SJCRH30 (cell line): ENCODE measurements at regions not wholly inside any gene's neighbourhood (a gene's known extent, or its start where the extent isn't known, plus 50 kb on each side); places are given as distances from the start of the nearest gene placed in this dataset.
"Not testable (repeated sequence)": the region's sequence is repeated elsewhere in the genome, so short reads cannot be mapped to it uniquely, and the experiment has no call there.

Source experiments
- DNase-seq, 2 experiments: peaks; one replicate each; pipeline ENCODE4 v3.0.0-alpha.2; 2015 to 2020
- H3K27ac ChIP-seq: fragments of 250-450 bp; sonication (Bioruptor Pico); 2 replicates; pipeline ENCODE4 v1.5.1; 2020; ENCODE audit warnings: mild to moderate bottlenecking, moderate library complexity
- H3K27me3 ChIP-seq: fragments of 250-450 bp; sonication (Bioruptor Pico); 2 replicates; pipeline ENCODE4 v1.5.1; 2020; ENCODE audit warnings: mild to moderate bottlenecking, moderate library complexity
- H3K36me3 ChIP-seq: fragments of 250-450 bp; sonication (Bioruptor Pico); 2 replicates; pipeline ENCODE4 v1.5.1; 2020; ENCODE audit warnings: mild to moderate bottlenecking, moderate library complexity
- H3K4me1 ChIP-seq: fragments of 250-450 bp; sonication (Bioruptor Pico); 2 replicates; pipeline ENCODE4 v1.5.1; 2020; ENCODE audit warnings: mild to moderate bottlenecking, moderate library complexity
- H3K4me3 ChIP-seq: fragments of 250-450 bp; sonication (Bioruptor Pico); 2 replicates; pipeline ENCODE4 v1.5.1; 2020; ENCODE audit warnings: mild to moderate bottlenecking, moderate library complexity
- H3K9me3 ChIP-seq: fragments of 250-450 bp; sonication (Bioruptor Pico); replicated peaks from 2 replicates; pipeline ENCODE4 v1.5.1; 2020; ENCODE audit warnings: mild to moderate bottlenecking, moderate library complexity

DNA sequence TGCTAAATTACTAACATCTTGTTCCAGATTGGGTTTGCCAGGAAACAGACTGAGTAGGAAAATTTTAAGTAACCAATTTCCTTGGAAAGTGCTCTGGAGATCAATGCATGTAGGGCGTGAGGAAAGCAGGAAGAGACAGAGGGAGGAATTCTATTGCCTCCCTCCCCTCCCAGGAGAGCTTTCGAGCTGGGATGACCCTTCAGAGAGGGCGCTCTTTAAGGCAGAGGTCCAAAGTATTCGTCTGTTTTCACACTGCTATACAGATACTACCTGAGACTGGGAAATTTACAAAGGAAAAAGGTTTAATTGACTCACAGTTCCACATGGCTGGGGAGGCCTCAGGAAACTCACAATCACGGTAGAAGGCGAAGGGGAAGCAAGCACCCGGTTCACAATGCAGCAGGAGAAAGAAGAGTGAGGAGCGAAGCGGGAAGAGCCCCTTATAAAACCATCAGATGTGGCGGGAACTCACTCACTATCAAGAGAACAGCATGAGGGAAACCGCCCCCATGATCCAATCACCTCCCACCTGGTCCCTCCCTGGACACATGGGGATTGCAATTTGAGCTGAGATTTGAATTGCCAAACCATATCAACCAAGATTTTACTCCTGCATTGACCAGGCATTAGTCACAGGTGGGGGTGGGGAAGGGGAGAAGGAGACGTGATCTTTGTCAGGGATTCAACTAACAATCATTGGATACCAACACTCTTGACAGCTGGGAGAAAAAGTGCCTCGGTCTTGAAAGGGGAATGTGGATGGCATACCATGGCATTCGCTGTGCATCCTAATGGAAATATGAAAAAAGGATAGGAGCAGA, 63.8 kb downstream of the SLITRK2 start:
- no peak for DNase-seq
- H3K27ac ChIP-seq, result no peak overlapping the region
- H3K36me3 ChIP-seq, result no peaks in the 10 kb centered on the region
- no peaks in the 10 kb centered on the region for H3K4me1 ChIP-seq
- H3K4me3 ChIP-seq, result no peak overlapping the region
- no peaks in the 10 kb centered on the region for H3K9me3 ChIP-seq
- H3K27me3 ChIP-seq, result no peaks in the 10 kb centered on the region

DNA sequence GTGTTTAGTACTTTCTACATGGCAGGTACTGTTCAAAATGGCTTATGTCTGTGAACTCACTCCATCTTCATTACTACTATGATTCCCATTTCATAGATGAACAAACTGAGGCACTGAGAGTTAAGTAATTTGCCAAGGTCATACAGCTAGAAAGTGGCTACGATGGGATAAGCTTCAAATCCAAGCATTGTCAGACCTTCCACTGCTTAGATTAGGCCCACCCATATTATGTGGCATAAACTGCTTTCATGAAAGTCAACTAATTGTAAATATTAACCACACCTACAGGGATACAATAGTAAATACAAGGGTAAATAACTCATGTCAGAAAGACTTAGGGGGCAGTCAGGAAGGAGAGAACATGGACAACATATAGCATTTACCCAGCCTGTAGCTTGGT, 68.8 kb downstream of the SLITRK2 start:
- H3K9me3 ChIP-seq, result no peaks in the 10 kb centered on the region
- H3K4me3 ChIP-seq, result no peak overlapping the region
- no peaks in the 10 kb centered on the region for H3K27me3 ChIP-seq
- H3K36me3 ChIP-seq, result no peaks in the 10 kb centered on the region
- H3K27ac ChIP-seq, result no peak overlapping the region
- no peaks in the 10 kb centered on the region for H3K4me1 ChIP-seq
- DNase-seq, result no peak

DNA sequence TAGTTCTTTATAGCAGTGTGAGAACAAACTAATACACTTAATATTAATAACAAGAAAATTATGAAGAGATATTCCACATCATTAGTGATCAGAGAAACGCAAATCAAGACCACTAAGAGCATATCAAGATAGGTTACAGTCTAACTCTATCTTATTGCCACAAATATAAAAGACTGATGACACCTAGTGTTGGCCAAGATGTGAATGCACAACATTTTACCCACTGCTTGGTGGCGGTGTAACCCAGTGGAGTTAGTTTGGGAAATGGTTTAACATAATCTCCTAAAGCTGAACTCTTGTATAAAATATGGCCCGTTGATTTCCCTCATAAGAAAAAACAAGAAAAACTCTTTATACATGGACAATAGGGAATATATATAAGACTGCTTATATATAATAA, 92.4 kb downstream of the SLITRK2 start:
- H3K36me3 ChIP-seq, result no peaks in the 10 kb centered on the region
- H3K4me3 ChIP-seq, result no peak overlapping the region
- no peak overlapping the region for H3K27ac ChIP-seq
- no peaks in the 10 kb centered on the region for H3K4me1 ChIP-seq
- no peaks in the 10 kb centered on the region for H3K27me3 ChIP-seq
- DNase-seq, result no peak
- H3K9me3 ChIP-seq, result no peaks in the 10 kb centered on the region

DNA sequence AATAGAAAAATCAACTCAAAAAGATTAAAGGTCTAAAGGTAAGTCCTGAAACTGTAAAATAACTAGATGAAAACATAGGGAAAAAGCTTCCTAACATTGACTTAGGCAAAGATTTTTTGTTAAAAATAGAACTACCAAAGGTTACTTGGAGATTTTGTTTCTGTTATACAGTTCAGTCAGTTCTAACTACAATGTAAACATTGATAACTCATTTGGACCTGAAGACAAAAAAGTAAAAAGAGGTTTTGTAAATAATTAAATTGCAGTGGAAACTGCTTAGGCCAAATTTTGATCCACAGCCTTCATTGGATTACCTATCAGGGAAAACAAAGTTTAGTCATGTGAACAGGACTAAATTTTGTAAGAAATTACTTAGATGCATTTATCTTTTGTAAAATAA, 101.8 kb downstream of the SLITRK2 start:
- DNase-seq, result no peak
- H3K36me3 ChIP-seq, result no peaks in the 10 kb centered on the region
- no peak overlapping the region for H3K4me3 ChIP-seq
- no peaks in the 10 kb centered on the region for H3K27me3 ChIP-seq
- H3K9me3 ChIP-seq, result no peaks in the 10 kb centered on the region
- no peaks in the 10 kb centered on the region for H3K4me1 ChIP-seq
- no peak overlapping the region for H3K27ac ChIP-seq

DNA sequence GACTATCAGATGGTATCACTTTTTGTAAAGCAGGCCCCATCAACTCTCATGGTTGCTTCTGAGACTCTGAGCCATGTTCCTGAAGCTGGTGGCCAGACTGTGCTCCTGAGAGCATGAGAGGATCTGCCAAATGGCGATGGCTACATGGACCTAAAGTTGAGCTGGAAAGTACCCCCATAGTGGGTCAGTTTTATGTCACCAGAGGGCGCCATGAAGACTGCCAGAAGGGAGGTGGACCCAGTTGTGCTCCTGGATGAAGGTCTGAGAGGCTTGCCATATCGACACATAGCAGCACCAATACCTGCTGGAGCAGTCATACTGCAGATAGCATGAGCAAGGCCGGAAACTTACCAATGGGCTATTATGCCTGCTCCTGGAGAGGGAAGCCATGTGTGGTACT, 105.7 kb downstream of the SLITRK2 start:
- peak in 1 of 2 experiments; percentile 1 for DNase-seq

DNA sequence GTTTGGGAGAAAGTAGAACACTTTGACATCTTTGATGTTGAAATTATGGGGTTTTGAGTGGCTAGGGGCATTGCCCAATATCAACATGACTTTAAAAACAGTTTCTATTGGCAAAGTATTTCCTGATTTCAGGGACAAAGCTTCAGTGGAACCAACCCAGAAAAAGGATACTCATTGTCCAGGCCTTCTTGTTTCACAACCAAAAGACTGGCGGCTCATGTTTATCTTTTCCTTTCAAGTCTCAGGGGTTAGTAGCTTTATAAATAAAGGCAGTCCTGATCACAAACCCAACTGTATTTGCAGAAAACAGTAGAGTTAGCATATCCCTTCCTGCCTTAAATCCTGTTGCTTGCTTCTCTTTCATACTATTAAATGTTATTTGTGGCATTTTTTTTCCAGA, 119.1 kb downstream of the SLITRK2 start:
- no peaks in the 10 kb centered on the region for H3K27me3 ChIP-seq
- H3K4me1 ChIP-seq, result no peaks in the 10 kb centered on the region
- H3K9me3 ChIP-seq, result no peaks in the 10 kb centered on the region
- no peak overlapping the region for H3K27ac ChIP-seq
- H3K4me3 ChIP-seq, result no peak overlapping the region
- no peaks in the 10 kb centered on the region for H3K36me3 ChIP-seq
- DNase-seq, result no peak

More for the DNA sequence above, 105.7 kb downstream of the SLITRK2 start:
- Histone ChIP-seq H3K9me3 (no peaks in the 10 kb centered on the region), H3K36me3 (no peaks in the 10 kb centered on the region), H3K27ac (no peak overlapping the region), H3K4me1 (no peaks in the 10 kb centered on the region), H3K27me3 (no peaks in the 10 kb centered on the region), H3K4me3 (no peak overlapping the region)

DNA sequence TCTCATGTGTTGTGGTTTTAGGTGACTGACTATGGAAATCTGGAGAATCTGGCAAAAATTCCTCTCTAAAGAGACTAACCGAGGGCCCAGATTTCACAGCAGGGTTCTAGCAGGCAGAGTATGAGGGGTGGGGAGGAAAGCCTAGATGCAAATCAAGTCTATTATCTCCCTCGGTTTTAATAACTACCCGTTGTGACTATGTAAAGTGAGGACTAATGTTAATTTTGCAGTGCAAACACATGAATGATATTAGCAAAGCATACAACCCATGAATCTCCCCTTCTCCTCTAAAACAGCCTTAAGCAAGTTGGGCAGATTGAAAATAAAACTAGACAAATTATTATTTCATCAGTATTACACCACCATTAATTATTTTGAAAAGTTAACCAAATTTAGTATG, 131.4 kb downstream of the SLITRK2 start:
- Histone ChIP-seq H3K36me3 (no peaks in the 10 kb centered on the region), H3K4me1 (no peaks in the 10 kb centered on the region), H3K27me3 (no peaks in the 10 kb centered on the region), H3K27ac (no peak overlapping the region), H3K9me3 (no peaks in the 10 kb centered on the region), H3K4me3 (no peak overlapping the region)
- DNase-seq, result no peak

DNA sequence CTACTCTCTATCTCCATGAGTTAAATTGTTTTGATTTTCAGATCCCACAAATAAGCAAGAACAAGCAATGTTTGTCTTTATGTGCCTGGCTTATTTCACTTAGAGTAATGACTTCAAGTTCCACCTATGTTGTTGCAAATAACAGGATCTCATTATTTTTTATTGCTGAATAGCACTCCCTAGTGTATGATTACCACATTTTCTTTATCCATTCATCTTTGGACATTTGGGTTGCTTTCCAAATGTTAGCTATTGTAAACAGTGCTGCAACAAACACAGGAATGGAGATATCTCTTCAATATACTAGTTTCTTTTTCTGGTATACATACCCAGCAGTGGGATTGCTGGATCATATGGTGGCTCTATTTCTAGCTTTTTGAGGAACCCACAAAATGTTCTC, 136.0 kb downstream of the SLITRK2 start:
- no peak for DNase-seq
- Histone ChIP-seq H3K9me3 (no peaks in the 10 kb centered on the region), H3K4me1 (no peaks in the 10 kb centered on the region), H3K27ac (no peak overlapping the region), H3K27me3 (no peaks in the 10 kb centered on the region), H3K4me3 (no peak overlapping the region), H3K36me3 (no peaks in the 10 kb centered on the region)

DNA sequence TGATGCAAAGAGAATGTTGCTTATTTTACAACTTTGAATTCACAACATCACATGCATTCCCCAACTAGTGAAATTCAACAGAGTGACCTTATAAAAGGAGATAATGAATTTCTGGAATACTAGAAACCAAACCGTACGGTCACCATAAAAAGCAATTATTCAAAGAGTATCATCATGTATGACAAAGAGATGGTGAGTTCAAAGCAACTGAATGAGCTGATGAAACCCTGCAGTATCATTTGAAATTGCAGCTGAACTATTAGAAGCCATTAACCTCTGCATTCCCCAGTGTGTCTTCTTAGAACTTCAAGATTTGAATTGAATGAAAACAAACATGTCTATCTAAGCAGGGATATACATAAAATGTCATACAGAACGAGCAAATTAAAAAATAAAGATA, 172.4 kb downstream of the SLITRK2 start:
- Histone ChIP-seq H3K4me3 (no peak overlapping the region), H3K27me3 (no peaks in the 10 kb centered on the region), H3K36me3 (no peaks in the 10 kb centered on the region), H3K27ac (no peak overlapping the region), H3K9me3 (no peaks in the 10 kb centered on the region), H3K4me1 (no peaks in the 10 kb centered on the region)
- DNase-seq, result no peak

DNA sequence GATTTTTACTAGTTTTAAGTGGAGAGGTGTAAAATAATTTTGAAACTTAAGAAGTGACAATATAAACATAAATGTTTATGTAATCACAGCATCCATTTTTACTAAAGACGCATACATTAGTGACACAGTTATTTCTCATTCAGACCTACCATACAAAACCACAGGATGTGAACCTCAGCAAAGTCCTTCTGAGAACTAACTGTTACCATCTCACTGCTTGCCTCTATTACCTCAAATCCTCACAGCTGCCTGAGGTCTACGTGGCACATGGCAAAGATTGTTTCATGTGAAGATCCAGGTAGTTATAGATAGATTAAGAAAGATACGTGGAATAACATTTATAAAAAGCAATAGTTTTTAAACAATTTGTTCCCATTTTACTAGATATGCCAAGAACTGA, 189.0 kb downstream of the SLITRK2 start:
- no peak for DNase-seq
- no peak overlapping the region for H3K27ac ChIP-seq
- no peak overlapping the region for H3K4me3 ChIP-seq
- no peaks in the 10 kb centered on the region for H3K36me3 ChIP-seq
- H3K27me3 ChIP-seq, result no peaks in the 10 kb centered on the region
- no peaks in the 10 kb centered on the region for H3K9me3 ChIP-seq
- no peaks in the 10 kb centered on the region for H3K4me1 ChIP-seq

DNA sequence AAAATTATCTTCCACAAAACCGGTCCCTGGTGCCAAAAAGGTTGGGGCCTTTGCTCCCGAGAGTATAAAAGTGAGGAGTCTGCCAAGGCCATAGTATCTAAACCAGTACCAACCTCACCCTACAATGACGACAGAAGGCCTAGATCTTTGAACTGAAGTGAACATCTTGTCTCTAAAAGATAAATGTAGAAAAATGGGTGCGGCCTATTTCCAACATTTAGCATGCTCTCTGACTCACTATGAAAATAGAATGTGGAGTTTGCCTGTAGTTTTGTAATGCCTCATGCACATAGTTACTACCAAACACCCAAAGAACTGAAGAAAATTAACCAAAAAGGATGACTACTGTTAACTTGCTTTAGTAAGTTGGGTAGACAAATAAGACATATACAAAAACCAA, 218.4 kb downstream of the SLITRK2 start:
- H3K4me1 ChIP-seq, result no peaks in the 10 kb centered on the region
- no peaks in the 10 kb centered on the region for H3K36me3 ChIP-seq

DNA sequence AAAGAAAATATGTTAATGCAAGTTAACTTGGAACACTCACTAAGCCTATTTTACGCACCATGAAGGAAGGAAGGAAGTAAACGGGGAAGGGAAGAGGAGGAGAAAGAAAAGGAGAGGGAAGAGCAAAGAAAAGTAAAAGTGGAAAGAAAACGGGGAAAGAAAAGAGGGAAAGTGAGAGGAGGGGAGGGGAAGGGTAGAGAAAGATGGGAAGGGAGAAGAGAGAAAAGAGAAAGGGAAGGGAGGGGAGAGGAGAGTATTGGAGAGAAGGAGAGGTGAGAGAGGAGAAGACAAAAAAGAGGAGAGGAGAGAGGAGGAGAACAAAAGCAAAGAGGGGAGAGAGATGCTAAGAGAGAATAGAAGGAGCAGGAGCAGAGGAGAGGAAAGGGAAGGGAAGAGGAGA, 224.1 kb downstream of the SLITRK2 start:
- no peak for DNase-seq
- no peaks in the 10 kb centered on the region for H3K36me3 ChIP-seq
- H3K27ac ChIP-seq, result no peak overlapping the region
- H3K4me1 ChIP-seq, result no peaks in the 10 kb centered on the region
- H3K9me3 ChIP-seq, result no peaks in the 10 kb centered on the region
- H3K4me3 ChIP-seq, result no peak overlapping the region
- no peaks in the 10 kb centered on the region for H3K27me3 ChIP-seq

More for the DNA sequence above, 218.4 kb downstream of the SLITRK2 start:
- Histone ChIP-seq H3K27me3 (no peaks in the 10 kb centered on the region), H3K9me3 (no peaks in the 10 kb centered on the region), H3K4me3 (no peak overlapping the region), H3K27ac (no peak overlapping the region)
- no peak for DNase-seq

DNA sequence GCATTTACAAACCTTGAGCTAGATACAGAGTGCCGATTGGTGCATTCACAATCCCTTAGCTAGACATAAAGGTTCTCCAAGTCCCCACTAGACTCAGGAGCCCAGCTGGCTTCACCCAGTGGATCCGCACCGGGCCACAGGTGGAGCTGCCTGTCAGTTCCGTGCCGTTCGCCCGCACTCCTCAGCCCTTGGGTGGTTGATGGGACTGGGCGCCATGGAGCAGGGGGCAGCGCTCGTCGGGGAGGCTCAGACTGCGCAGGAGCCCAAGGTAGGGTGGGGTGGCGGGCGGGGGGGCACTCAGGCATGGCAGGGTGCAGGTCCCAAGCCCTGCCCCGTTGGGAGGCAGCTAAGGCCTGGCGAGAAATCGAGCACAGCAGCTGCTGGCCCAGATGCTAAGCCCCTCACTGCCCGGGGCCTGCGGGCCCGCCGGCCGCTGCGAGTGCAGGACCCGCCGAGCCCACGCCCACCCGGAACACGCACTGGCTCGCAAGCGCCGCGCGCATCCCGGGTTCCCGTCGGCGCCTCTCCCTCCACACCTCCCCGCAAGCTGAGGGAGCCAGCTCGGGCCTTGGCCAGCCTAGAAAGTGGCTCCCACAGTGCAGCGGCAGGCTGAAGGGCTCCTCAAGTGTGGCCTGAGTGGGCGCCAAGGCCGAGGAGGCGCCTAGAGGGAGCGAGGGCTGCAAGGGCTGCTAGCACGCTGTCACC, 228.5 kb downstream of the SLITRK2 start:
- H3K9me3 ChIP-seq, H3K27me3 ChIP-seq, H3K27ac ChIP-seq, H3K4me3 ChIP-seq, H3K36me3 ChIP-seq, DNase-seq, H3K4me1 ChIP-seq: not testable (repeated sequence)

DNA sequence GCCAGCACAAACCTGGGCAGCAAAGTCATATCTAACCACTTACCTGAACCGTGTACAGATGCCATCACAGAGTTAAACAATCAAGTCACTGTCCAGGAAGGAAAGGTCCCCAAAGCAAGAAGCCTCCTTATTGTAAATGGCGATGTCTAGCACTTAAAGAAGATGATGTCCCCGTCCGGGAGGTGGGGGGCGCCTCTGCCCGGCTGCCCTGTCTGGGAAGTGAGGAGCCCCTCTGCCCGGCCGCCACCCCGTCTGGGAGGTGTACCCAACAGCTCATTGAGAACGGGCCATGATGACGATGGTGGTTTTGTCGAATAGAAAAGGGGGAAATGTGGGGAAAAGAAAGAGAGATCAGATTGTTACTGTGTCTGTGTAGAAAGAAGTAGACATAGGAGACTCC, 231.9 kb downstream of the SLITRK2 start:
- not testable (repeated sequence) for H3K9me3 ChIP-seq, H3K27me3 ChIP-seq, H3K4me1 ChIP-seq, H3K27ac ChIP-seq, H3K4me3 ChIP-seq, DNase-seq, H3K36me3 ChIP-seq

DNA sequence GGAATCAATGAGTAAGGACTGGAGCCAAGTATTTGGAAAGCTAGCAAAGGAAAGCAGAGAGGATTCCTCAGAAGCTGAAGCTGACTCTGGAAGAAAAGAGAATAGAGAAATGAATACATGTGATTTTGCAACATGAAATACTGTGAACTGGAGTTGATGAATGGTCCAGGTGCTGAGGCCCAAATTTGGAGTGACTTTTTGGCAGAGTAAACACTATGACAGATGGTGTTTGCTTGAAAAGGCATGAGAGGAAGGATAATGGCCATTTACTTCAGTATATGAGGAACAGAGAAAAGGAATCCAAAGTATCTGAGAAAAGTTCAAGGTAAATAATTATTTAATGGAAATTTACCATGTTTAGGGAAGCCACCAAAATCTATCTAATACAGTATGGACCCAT, 236.7 kb downstream of the SLITRK2 start:
- Histone ChIP-seq H3K4me1 (no peaks in the 10 kb centered on the region), H3K9me3 (no peaks in the 10 kb centered on the region), H3K27me3 (no peaks in the 10 kb centered on the region), H3K36me3 (no peaks in the 10 kb centered on the region), H3K4me3 (no peak overlapping the region), H3K27ac (no peak overlapping the region)
- no peak for DNase-seq

DNA sequence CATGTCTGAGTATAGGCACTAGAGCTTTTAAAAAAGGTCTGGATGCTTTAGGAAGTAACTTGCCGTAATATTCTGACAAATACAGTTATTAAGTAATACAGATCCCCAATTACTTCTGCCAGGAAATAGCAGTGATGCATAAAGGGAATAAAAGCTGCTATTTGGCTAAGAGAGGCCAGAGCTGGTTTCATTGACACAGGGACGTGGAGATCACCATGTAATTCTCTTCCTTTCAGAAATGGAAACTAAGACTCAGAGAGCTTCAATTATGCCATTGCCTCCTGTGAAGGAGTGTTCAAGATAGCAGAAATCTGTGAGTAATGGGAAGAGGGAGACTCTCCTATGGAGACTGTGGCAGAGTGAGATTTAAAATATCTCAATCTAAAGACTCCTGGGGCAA, 238.1 kb downstream of the SLITRK2 start:
- Histone ChIP-seq H3K36me3 (no peaks in the 10 kb centered on the region), H3K27ac (no peak overlapping the region), H3K9me3 (no peaks in the 10 kb centered on the region), H3K27me3 (no peaks in the 10 kb centered on the region), H3K4me3 (no peak overlapping the region), H3K4me1 (no peaks in the 10 kb centered on the region)
- no peak for DNase-seq
